H1 (cell line): ENCODE measurements at regions not wholly inside any gene's neighbourhood (a gene's known extent, or its start where the extent isn't known, plus 50 kb on each side); places are given as distances from the start of the nearest gene placed in this dataset.

Experiments used
- CREB1 ChIP-seq: IDR thresholded peaks from 2 replicates; pipeline ENCODE4 v1.6.1; 2012; ENCODE audit warnings: inconsistent platforms

GRCh38 chr15:92525758-92526245 lies 129.8 kb downstream of the FAM174B start (continued):
- TF ChIP-seq CREB1, result no peak
